HepG2 (cell line): ENCODE measurements at regions not wholly inside any gene's neighbourhood (a gene's known extent, or its start where the extent isn't known, plus 50 kb on each side); places are given as distances from the start of the nearest gene placed in this dataset.

ENCODE experiments used
- ATAC-seq: fragments of 200-7000 bp; cut with Tn5 transposase; 3 replicates; pipeline ENCODE4 v1.9.1; 2020; ENCODE audit warnings: mild to moderate bottlenecking, moderate library complexity
- BruUV-seq: library from RNA; stranded (reverse); fragments of 400-500 nt; replicated peaks from 2 replicates; lab custom pipeline; 2021; lab: Mats Ljungman, UMichigan
- CTCF ChIA-PET: fragments of 300-600 bp; formaldehyde crosslinking; extraction: SDS; loops from one replicate; lab custom pipeline; 2021; ENCODE audit warnings: low total read pairs, inconsistent platforms, low intra/inter-chr PET ratio; lab: Yijun Ruan, JAX
- POLR2A ChIA-PET: fragments of 350-600 bp; sonication (Branson Sonifier 250); formaldehyde crosslinking; loops from one replicate; lab custom pipeline; 2020; ENCODE audit warnings: antibody characterized with exemption, inconsistent platforms; lab: Yijun Ruan, JAX
- DNase-seq: peaks from one replicate; pipeline ENCODE4 v3.0.0-alpha.2; 2015; ENCODE audit warnings: low spot score
- FAIRE-seq: peaks from 3 replicates; lab custom pipeline; 2011; peaks lifted over from hg19 to GRCh38; lab: Jason Lieb, UNC
- H2AFZ ChIP-seq: one replicate; pipeline ENCODE4 v1.6.1; 2011; ENCODE audit warnings: low read length, inconsistent platforms
- H3K27ac ChIP-seq: fragments of 300-600 bp; 3 replicates; pipeline ENCODE4 v1.8.0; 2011; ENCODE audit warnings: mixed run types, mild to moderate bottlenecking, mixed read lengths, low read length, inconsistent platforms; ENCODE audit not compliant: insufficient read depth; ENCODE audit errors: extremely low read length
- H3K27me3 ChIP-seq, 2 experiments: fragments of 200-600 bp in 1 of 2; 2 replicates in 1 of 2; 3 replicates in 1 of 2; pipeline versions ENCODE4 v1.6.0 to v1.8.0; 2011; ENCODE audit warnings: low read length in 2 of 2, mild to moderate bottlenecking in 2 of 2, moderate library complexity in 2 of 2, inconsistent platforms in 1 of 2; ENCODE audit not compliant: insufficient read depth in 2 of 2, control insufficient read depth in 1 of 2
- H3K36me3 ChIP-seq, 2 experiments: fragments of 200-600 bp in 1 of 2; replicated peaks in 1 of 2; 2 replicates in 1 of 2; 3 replicates in 1 of 2; pipeline versions ENCODE4 v1.5.1 to v1.8.0; 2011; ENCODE audit warnings: low read length in 2 of 2, inconsistent platforms in 1 of 2; ENCODE audit not compliant: insufficient read depth in 2 of 2, control insufficient read depth in 1 of 2
- H3K4me1 ChIP-seq: 2 replicates; pipeline ENCODE4 v1.5.1; 2012; ENCODE audit warnings: low read length, inconsistent platforms; ENCODE audit not compliant: insufficient read depth
- H3K4me2 ChIP-seq: 2 replicates; pipeline ENCODE4 v1.6.0; 2011; ENCODE audit warnings: low read depth, low read length, inconsistent platforms
- H3K4me3 ChIP-seq, 3 experiments: fragments of 200-600 bp in 1 of 3; sonication (generic), shearing (Covaris generic) in 1 of 3; replicated peaks in 1 of 3; 2 replicates each; pipeline ENCODE4 v1.5.1; 2011 to 2016; ENCODE audit warnings: low read length in 3 of 3, inconsistent platforms in 2 of 3, low read depth in 2 of 3, mild to moderate bottlenecking in 2 of 3, control low read depth in 1 of 3, mixed read lengths in 1 of 3; ENCODE audit not compliant: insufficient read depth in 1 of 3
- H3K79me2 ChIP-seq: one replicate; pipeline ENCODE4 v1.6.1; 2011; ENCODE audit warnings: low read length, inconsistent platforms; ENCODE audit not compliant: insufficient read depth
- H3K9ac ChIP-seq: 2 replicates; pipeline ENCODE4 v1.6.0; 2011; ENCODE audit warnings: mild to moderate bottlenecking, low read depth, low read length, inconsistent platforms; ENCODE audit not compliant: insufficient read depth
- H3K9me3 ChIP-seq: 2 replicates; pipeline ENCODE4 v1.5.1; 2012; ENCODE audit warnings: mild to moderate bottlenecking, low read length
- H4K20me1 ChIP-seq: 2 replicates; pipeline ENCODE4 v1.6.0; 2011; ENCODE audit warnings: inconsistent platforms, mild to moderate bottlenecking, low read length, moderate library complexity; ENCODE audit not compliant: insufficient read depth
- ATAD3A ChIP-seq: sonication (generic); formaldehyde crosslinking; IDR thresholded peaks from 2 replicates; pipeline ENCODE4 v1.4.0; 2020; ENCODE audit warnings: missing genetic modification reagents
- PAWR ChIP-seq: sonication (generic); formaldehyde crosslinking; IDR thresholded peaks from 2 replicates; pipeline ENCODE4 v1.4.0; 2020; ENCODE audit warnings: missing genetic modification reagents, mild to moderate bottlenecking, borderline replicate concordance
- POLR2A ChIP-seq, 2 experiments: IDR thresholded peaks; 2 replicates each; pipeline ENCODE4 v1.6.1; 2011; ENCODE audit warnings: low read depth in 2 of 2, low read length in 2 of 2, mild to moderate bottlenecking in 1 of 2, moderate library complexity in 1 of 2; ENCODE audit not compliant: insufficient read depth in 1 of 2
- RAD21 ChIP-seq: fragments of 450-650 bp; formaldehyde crosslinking; IDR thresholded peaks from 2 replicates; pipeline ENCODE4 v1.5.0; 2020; ENCODE audit warnings: mild to moderate bottlenecking
- ZMYM4 ChIP-seq: sonication (generic); formaldehyde crosslinking; IDR thresholded peaks from 2 replicates; pipeline ENCODE4 v1.8.1; 2023; ENCODE audit warnings: mild to moderate bottlenecking, missing genetic modification reagents
- ZNF12 ChIP-seq: sonication (generic); formaldehyde crosslinking; IDR thresholded peaks from 2 replicates; pipeline ENCODE4 v1.5.0; 2020; ENCODE audit warnings: missing genetic modification reagents
- ZNF430 ChIP-seq: sonication (generic); formaldehyde crosslinking; IDR thresholded peaks from 2 replicates; pipeline ENCODE4 v1.9.0; 2021; ENCODE audit warnings: mild to moderate bottlenecking, missing genetic modification reagents
- ZNF660 ChIP-seq: sonication (generic); formaldehyde crosslinking; IDR thresholded peaks from 2 replicates; pipeline ENCODE4 v1.5.1; 2020; ENCODE audit warnings: mild to moderate bottlenecking, low read depth, missing genetic modification reagents, borderline replicate concordance
- WGBS: methylation state at CpG from one replicate; pipeline ENCODE4 v1.1.6; 2017; ENCODE audit warnings: low lambda C conversion rate; 5-methylcytosine and 5-hydroxymethylcytosine counted together
- in situ Hi-C: cut with HindIII; loops from 2 replicates; pipeline ENCODE4 v1.10.0; 2017; ENCODE audit warnings: low pct_unique_long_range_greater_than_20kb; ENCODE audit not compliant: extremely low pct_ligation_motif_present
- intact Hi-C: fragments of 100-400 bp; cut with micrococcal nuclease; formaldehyde crosslinking; loops from one replicate; pipeline ENCODE4 v1.10.0; 2022; ENCODE audit not compliant: unreplicated experiment
- TF ChIP-seq, protein P1 (sequence below): sonication (generic); formaldehyde crosslinking; conservative IDR thresholded peaks from 2 replicates; pipeline ENCODE4 v1.4.0; 2020; ENCODE audit warnings: missing genetic modification reagents
- TF ChIP-seq, protein P2 (sequence below), 2 experiments: fragments of 450-650 bp in 1 of 2; sonication (generic) in 1 of 2; formaldehyde crosslinking; IDR thresholded peaks; 2 replicates each; pipeline versions ENCODE4 v1.5.0 to v1.8.0; 2020 to 2022; ENCODE audit warnings: mild to moderate bottlenecking in 1 of 2, missing genetic modification reagents in 1 of 2
- TF ChIP-seq, protein P3 (sequence below): sonication (generic); formaldehyde crosslinking; IDR thresholded peaks from 2 replicates; pipeline ENCODE4 v1.4.0; 2020; ENCODE audit warnings: missing genetic modification reagents, borderline replicate concordance
- TF ChIP-seq, protein P4 (sequence below): sonication (generic); formaldehyde crosslinking; IDR thresholded peaks from 2 replicates; pipeline ENCODE4 v1.5.0; 2020; ENCODE audit warnings: missing genetic modification reagents

DNA sequence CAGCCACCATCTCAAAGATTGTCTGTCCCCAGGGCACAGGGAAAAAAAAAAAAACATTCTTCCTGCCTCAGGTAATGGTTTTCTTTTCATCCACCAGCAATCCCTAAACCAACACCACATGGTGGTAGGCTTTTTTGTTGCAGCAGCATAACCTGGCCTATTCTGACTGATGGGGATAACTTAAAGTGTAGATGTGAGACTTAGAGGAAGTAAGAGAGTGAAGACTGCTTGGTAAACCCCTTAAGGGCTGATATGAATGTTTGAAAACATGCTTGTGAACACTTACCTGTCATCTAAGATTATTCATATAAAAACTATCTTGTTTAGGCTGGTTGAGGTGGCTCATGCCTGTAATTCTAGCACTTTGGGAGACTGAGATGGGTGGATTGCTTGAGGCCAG is 130.2 kb upstream of the RAP1B start:
- no peak for FAIRE-seq
- no peaks in the 10 kb centered on the region for H3K36me3 ChIP-seq
- H3K4me2 ChIP-seq: no peak overlapping the region
- no peaks in the 10 kb centered on the region for H3K9me3 ChIP-seq
- DNase-seq: no peak
- intact Hi-C loops (no loop called here), in situ Hi-C loops (no loop called here)
- no peak overlapping the region for H3K27ac ChIP-seq
- H3K9ac ChIP-seq: no peak overlapping the region
- no peak overlapping the region for H2AFZ ChIP-seq
- H3K79me2 ChIP-seq: no peaks in the 10 kb centered on the region
- ChIA-PET POLR2A (no interaction called here), CTCF (no interaction called here)
- TF ChIP-seq, protein P1, sequence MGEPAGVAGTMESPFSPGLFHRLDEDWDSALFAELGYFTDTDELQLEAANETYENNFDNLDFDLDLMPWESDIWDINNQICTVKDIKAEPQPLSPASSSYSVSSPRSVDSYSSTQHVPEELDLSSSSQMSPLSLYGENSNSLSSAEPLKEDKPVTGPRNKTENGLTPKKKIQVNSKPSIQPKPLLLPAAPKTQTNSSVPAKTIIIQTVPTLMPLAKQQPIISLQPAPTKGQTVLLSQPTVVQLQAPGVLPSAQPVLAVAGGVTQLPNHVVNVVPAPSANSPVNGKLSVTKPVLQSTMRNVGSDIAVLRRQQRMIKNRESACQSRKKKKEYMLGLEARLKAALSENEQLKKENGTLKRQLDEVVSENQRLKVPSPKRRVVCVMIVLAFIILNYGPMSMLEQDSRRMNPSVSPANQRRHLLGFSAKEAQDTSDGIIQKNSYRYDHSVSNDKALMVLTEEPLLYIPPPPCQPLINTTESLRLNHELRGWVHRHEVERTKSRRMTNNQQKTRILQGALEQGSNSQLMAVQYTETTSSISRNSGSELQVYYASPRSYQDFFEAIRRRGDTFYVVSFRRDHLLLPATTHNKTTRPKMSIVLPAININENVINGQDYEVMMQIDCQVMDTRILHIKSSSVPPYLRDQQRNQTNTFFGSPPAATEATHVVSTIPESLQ (CRISPR knock-in tag): no peak
- TF ChIP-seq ZNF12 (CRISPR knock-in tag): peak; percentile 97
- no peak overlapping the region for H3K4me3 ChIP-seq
- ATAC-seq: no peak
- no peaks in the 10 kb centered on the region for H4K20me1 ChIP-seq
- H3K4me1 ChIP-seq: no peaks in the 10 kb centered on the region
- BruUV-seq: no TSS peak
- no peaks in the 10 kb centered on the region; a peak in 1 of 5 replicates for H3K27me3 ChIP-seq

DNA sequence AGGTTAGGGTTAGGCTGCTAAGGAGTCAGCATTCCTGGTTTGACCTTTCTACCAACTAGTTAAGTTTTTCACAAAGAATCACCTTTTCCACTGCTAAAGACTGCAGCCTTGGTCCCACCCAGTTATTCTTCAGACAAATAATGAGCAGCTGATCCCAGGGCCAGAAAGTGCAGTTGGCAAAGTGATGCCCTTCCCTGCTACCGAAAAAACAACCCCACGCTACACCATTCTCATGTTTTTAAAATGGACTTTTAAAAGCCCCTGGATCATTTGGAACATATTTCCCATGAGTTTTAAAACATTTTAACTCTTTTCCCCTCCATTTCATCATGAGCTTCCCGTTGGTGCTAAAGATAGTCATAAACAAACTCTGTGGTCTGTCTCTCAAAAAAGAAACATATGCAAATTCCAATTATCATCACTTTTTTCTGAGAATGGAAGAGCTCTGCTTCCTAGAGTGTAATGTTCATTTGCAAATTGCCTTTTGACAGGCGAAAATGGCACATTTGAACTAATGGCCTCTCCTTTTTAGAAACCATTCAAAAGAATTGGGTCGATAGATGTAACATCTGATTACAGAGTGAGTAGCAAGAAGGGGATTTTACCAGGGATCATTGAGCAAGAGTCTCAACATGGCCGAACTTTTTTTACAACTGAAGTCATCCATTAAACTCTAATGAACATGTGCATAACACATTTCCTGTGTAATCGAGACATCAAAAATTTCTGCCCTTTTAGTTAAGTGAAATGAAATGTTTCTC is 129.3 kb upstream of the RAP1B start:
- Histone ChIP-seq H3K27me3 (no peaks in the 10 kb centered on the region; a peak in 1 of 5 replicates), H3K27ac (no peak overlapping the region), H3K4me1 (no peaks in the 10 kb centered on the region), H3K9ac (no peak overlapping the region), H3K79me2 (no peaks in the 10 kb centered on the region), H3K4me3 (no peak overlapping the region), H2AFZ (no peak overlapping the region), H4K20me1 (no peaks in the 10 kb centered on the region), H3K36me3 (no peaks in the 10 kb centered on the region), H3K4me2 (no peak overlapping the region), H3K9me3 (no peaks in the 10 kb centered on the region)
- in situ Hi-C loops (no loop called here), intact Hi-C loops (no loop called here)
- no peak for ATAC-seq
- FAIRE-seq: no peak
- ChIA-PET CTCF (no interaction called here), POLR2A (no interaction called here)
- DNase-seq: no peak
- BruUV-seq: no TSS peak
- 17% methylated on average over 7 of the region's 7 CpGs for WGBS
- no peak for TF ChIP-seq ZMYM4 (CRISPR knock-in tag)
- TF ChIP-seq, protein P2, sequence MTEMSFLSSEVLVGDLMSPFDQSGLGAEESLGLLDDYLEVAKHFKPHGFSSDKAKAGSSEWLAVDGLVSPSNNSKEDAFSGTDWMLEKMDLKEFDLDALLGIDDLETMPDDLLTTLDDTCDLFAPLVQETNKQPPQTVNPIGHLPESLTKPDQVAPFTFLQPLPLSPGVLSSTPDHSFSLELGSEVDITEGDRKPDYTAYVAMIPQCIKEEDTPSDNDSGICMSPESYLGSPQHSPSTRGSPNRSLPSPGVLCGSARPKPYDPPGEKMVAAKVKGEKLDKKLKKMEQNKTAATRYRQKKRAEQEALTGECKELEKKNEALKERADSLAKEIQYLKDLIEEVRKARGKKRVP (CRISPR knock-in tag; IDR thresholded peaks at IDR 0.05): no peak
- TF ChIP-seq ZNF430 (CRISPR knock-in tag): no peak
- TF ChIP-seq RAD21 (CRISPR knock-in tag): no peak
- no peak for TF ChIP-seq ATAD3A (CRISPR knock-in tag)
- TF ChIP-seq, protein P3, sequence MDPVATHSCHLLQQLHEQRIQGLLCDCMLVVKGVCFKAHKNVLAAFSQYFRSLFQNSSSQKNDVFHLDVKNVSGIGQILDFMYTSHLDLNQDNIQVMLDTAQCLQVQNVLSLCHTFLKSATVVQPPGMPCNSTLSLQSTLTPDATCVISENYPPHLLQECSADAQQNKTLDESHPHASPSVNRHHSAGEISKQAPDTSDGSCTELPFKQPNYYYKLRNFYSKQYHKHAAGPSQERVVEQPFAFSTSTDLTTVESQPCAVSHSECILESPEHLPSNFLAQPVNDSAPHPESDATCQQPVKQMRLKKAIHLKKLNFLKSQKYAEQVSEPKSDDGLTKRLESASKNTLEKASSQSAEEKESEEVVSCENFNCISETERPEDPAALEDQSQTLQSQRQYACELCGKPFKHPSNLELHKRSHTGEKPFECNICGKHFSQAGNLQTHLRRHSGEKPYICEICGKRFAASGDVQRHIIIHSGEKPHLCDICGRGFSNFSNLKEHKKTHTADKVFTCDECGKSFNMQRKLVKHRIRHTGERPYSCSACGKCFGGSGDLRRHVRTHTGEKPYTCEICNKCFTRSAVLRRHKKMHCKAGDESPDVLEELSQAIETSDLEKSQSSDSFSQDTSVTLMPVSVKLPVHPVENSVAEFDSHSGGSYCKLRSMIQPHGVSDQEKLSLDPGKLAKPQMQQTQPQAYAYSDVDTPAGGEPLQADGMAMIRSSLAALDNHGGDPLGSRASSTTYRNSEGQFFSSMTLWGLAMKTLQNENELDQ (CRISPR knock-in tag): no peak
- no peak for TF ChIP-seq PAWR
- TF ChIP-seq ZNF660: no peak
- TF ChIP-seq, protein P4, sequence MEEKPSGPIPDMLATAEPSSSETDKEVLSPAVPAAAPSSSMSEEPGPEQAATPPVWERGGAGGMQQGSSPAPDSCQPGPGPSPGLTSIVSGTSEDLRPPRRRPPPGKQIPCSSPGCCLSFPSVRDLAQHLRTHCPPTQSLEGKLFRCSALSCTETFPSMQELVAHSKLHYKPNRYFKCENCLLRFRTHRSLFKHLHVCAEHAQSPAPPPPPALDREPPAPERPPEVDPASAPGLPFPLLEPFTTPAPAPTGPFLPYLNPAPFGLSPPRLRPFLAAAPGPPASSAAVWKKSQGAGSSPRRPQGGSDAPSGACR: no peak
- TF ChIP-seq POLR2A (IDR thresholded peaks at IDR 0.05; ENCODE audit: insufficient read depth in 1 of 2, low read depth in 2 of 2, low read length in 2 of 2): no peak
